ENCODE measurements at regions not wholly inside any gene's neighbourhood (a gene's known extent, or its start where the extent isn't known, plus 50 kb on each side); places are given as distances from the start of the nearest gene placed in this dataset.

DNA sequence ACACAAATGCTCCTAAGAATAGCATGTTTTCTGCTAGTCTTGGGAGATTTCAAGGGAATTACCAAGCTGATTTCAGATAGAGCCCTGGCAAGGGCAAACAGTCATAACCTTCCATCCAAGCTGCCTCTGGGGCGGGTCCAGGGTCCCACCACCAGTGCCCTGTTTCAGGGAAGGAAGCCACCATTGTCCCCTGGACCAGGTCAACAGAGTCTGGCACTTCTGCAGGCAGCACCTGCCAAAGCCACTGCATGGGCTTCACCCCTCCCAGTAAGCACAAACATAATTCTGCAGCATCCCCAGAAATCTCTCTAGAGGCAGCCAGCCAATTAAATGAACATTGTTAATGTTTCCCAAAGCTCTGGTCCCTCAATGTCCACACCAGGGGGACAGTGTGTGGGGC, 143.0 kb downstream of the SALL1 start (continued):
- TF ChIP-seq TAF7 (optimal IDR thresholded peaks at IDR 0.05; ENCODE audit: borderline replicate concordance, low read depth, low read length) (no peak), CHD2 (IDR thresholded peaks at IDR 0.05; ENCODE audit: low read length) (no peak), SIX5 (IDR thresholded peaks at IDR 0.05; ENCODE audit: low read depth, low read length) (no peak), ASH2L (IDR thresholded peaks at IDR 0.05; ENCODE audit: low read length) (no peak), SRF (IDR thresholded peaks at IDR 0.05; ENCODE audit: low read depth, low read length) (no peak), SIRT6 (IDR thresholded peaks at IDR 0.05; ENCODE audit: low read length) (no peak), PHF8 (conservative IDR thresholded peaks at IDR 0.05; ENCODE audit: low read depth, low read length) (no peak)
- TF ChIP-seq, protein P1, sequence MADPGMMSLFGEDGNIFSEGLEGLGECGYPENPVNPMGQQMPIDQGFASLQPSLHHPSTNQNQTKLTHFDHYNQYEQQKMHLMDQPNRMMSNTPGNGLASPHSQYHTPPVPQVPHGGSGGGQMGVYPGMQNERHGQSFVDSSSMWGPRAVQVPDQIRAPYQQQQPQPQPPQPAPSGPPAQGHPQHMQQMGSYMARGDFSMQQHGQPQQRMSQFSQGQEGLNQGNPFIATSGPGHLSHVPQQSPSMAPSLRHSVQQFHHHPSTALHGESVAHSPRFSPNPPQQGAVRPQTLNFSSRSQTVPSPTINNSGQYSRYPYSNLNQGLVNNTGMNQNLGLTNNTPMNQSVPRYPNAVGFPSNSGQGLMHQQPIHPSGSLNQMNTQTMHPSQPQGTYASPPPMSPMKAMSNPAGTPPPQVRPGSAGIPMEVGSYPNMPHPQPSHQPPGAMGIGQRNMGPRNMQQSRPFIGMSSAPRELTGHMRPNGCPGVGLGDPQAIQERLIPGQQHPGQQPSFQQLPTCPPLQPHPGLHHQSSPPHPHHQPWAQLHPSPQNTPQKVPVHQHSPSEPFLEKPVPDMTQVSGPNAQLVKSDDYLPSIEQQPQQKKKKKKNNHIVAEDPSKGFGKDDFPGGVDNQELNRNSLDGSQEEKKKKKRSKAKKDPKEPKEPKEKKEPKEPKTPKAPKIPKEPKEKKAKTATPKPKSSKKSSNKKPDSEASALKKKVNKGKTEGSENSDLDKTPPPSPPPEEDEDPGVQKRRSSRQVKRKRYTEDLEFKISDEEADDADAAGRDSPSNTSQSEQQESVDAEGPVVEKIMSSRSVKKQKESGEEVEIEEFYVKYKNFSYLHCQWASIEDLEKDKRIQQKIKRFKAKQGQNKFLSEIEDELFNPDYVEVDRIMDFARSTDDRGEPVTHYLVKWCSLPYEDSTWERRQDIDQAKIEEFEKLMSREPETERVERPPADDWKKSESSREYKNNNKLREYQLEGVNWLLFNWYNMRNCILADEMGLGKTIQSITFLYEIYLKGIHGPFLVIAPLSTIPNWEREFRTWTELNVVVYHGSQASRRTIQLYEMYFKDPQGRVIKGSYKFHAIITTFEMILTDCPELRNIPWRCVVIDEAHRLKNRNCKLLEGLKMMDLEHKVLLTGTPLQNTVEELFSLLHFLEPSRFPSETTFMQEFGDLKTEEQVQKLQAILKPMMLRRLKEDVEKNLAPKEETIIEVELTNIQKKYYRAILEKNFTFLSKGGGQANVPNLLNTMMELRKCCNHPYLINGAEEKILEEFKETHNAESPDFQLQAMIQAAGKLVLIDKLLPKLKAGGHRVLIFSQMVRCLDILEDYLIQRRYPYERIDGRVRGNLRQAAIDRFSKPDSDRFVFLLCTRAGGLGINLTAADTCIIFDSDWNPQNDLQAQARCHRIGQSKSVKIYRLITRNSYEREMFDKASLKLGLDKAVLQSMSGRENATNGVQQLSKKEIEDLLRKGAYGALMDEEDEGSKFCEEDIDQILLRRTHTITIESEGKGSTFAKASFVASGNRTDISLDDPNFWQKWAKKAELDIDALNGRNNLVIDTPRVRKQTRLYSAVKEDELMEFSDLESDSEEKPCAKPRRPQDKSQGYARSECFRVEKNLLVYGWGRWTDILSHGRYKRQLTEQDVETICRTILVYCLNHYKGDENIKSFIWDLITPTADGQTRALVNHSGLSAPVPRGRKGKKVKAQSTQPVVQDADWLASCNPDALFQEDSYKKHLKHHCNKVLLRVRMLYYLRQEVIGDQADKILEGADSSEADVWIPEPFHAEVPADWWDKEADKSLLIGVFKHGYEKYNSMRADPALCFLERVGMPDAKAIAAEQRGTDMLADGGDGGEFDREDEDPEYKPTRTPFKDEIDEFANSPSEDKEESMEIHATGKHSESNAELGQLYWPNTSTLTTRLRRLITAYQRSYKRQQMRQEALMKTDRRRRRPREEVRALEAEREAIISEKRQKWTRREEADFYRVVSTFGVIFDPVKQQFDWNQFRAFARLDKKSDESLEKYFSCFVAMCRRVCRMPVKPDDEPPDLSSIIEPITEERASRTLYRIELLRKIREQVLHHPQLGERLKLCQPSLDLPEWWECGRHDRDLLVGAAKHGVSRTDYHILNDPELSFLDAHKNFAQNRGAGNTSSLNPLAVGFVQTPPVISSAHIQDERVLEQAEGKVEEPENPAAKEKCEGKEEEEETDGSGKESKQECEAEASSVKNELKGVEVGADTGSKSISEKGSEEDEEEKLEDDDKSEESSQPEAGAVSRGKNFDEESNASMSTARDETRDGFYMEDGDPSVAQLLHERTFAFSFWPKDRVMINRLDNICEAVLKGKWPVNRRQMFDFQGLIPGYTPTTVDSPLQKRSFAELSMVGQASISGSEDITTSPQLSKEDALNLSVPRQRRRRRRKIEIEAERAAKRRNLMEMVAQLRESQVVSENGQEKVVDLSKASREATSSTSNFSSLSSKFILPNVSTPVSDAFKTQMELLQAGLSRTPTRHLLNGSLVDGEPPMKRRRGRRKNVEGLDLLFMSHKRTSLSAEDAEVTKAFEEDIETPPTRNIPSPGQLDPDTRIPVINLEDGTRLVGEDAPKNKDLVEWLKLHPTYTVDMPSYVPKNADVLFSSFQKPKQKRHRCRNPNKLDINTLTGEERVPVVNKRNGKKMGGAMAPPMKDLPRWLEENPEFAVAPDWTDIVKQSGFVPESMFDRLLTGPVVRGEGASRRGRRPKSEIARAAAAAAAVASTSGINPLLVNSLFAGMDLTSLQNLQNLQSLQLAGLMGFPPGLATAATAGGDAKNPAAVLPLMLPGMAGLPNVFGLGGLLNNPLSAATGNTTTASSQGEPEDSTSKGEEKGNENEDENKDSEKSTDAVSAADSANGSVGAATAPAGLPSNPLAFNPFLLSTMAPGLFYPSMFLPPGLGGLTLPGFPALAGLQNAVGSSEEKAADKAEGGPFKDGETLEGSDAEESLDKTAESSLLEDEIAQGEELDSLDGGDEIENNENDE (IDR thresholded peaks at IDR 0.05; ENCODE audit: insufficient replicate concordance, low read length): no peak
- TF ChIP-seq, protein P2, sequence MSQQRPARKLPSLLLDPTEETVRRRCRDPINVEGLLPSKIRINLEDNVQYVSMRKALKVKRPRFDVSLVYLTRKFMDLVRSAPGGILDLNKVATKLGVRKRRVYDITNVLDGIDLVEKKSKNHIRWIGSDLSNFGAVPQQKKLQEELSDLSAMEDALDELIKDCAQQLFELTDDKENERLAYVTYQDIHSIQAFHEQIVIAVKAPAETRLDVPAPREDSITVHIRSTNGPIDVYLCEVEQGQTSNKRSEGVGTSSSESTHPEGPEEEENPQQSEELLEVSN (IDR thresholded peaks at IDR 0.05): no peak
